KMS-11 (cell line): ENCODE measurements at regions not wholly inside any gene's neighbourhood (a gene's known extent, or its start where the extent isn't known, plus 50 kb on each side); places are given as distances from the start of the nearest gene placed in this dataset.

Source experiments
- H2AFZ ChIP-seq: fragments of 200-600 bp; sonication (generic); 2 replicates; pipeline ENCODE4 v1.6.1; 2016; ENCODE audit warnings: antibody characterized with exemption, mixed run types, low read depth
- H3K27ac ChIP-seq: fragments of 200-600 bp; sonication (generic); 2 replicates; pipeline ENCODE4 v1.6.1; 2016; ENCODE audit warnings: mild to moderate bottlenecking, mixed run types
- H3K27me3 ChIP-seq: fragments of 200-600 bp; sonication (generic); 2 replicates; pipeline ENCODE4 v1.6.1; 2017; ENCODE audit warnings: mild to moderate bottlenecking, low read depth, mixed run types, moderate library complexity; ENCODE audit not compliant: insufficient read depth
- H3K36me3 ChIP-seq: fragments of 200-600 bp; sonication (generic); 2 replicates; pipeline ENCODE4 v1.6.1; 2017; ENCODE audit warnings: mild to moderate bottlenecking, mixed run types; ENCODE audit not compliant: insufficient read depth
- H3K4me1 ChIP-seq: fragments of 200-600 bp; sonication (generic); 2 replicates; pipeline ENCODE4 v1.6.1; 2016; ENCODE audit warnings: mild to moderate bottlenecking, low read depth, mixed run types; ENCODE audit not compliant: poor library complexity, severe bottlenecking
- H3K4me2 ChIP-seq: fragments of 200-600 bp; sonication (generic); 2 replicates; pipeline ENCODE4 v1.7.0; 2016; ENCODE audit warnings: mild to moderate bottlenecking, mixed run types
- H3K4me3 ChIP-seq: fragments of 200-600 bp; sonication (generic); IDR thresholded peaks from 2 replicates; pipeline ENCODE4 v1.6.1; 2017; ENCODE audit warnings: low read depth, low read length, mixed read lengths; ENCODE audit not compliant: insufficient read depth
- H3K79me2 ChIP-seq: fragments of 200-600 bp; sonication (generic); 2 replicates; pipeline ENCODE4 v1.6.1; 2016; ENCODE audit warnings: low read depth, mixed run types; ENCODE audit not compliant: insufficient read depth
- H3K9ac ChIP-seq: fragments of 200-600 bp; sonication (generic); 2 replicates; pipeline ENCODE4 v1.6.1; 2016; ENCODE audit warnings: mild to moderate bottlenecking, mixed run types
- H4K20me1 ChIP-seq: fragments of 200-600 bp; sonication (generic); 2 replicates; pipeline ENCODE4 v1.6.1; 2016; ENCODE audit warnings: mild to moderate bottlenecking, mixed run types; ENCODE audit not compliant: insufficient read depth
- CTCF ChIP-seq: fragments of 200-600 bp; sonication (generic); conservative IDR thresholded peaks from 2 replicates; pipeline ENCODE4 v1.6.1; 2017; ENCODE audit warnings: low read depth, mild to moderate bottlenecking, antibody characterized with exemption, low read length, moderate library complexity, mixed read lengths

GRCh38 chr20:63101781-63102720 is 95.3 kb upstream of the BHLHE23 start:
- H3K4me3 ChIP-seq, result no peak overlapping the region
- no peaks in the 10 kb centered on the region for H3K4me1 ChIP-seq
- no peak for TF ChIP-seq CTCF
- no peak overlapping the region for H3K27ac ChIP-seq
- no peak overlapping the region for H3K4me2 ChIP-seq
- no peaks in the 10 kb centered on the region for H4K20me1 ChIP-seq
- peaks cover 76% of the 10 kb centered on the region for H3K27me3 ChIP-seq
- H3K79me2 ChIP-seq, result no peaks in the 10 kb centered on the region
- H3K9ac ChIP-seq, result no peak overlapping the region
- no peaks in the 10 kb centered on the region for H3K36me3 ChIP-seq
- no peak overlapping the region for H2AFZ ChIP-seq

GRCh38 chr20:63100926-63101699 is 94.3 kb upstream of the BHLHE23 start:
- Histone ChIP-seq H3K9ac (no peak overlapping the region), H3K4me3 (no peak overlapping the region), H3K27me3 (peaks cover 78% of the 10 kb centered on the region)

GRCh38 chr20:63100174-63100925 is 93.6 kb upstream of the BHLHE23 start:
- no peak overlapping the region for H3K9ac ChIP-seq
- no peaks in the 10 kb centered on the region for H3K79me2 ChIP-seq
- H3K4me2 ChIP-seq, result no peak overlapping the region
- no peaks in the 10 kb centered on the region for H3K36me3 ChIP-seq
- no peak for TF ChIP-seq CTCF
- H4K20me1 ChIP-seq, result no peaks in the 10 kb centered on the region
- no peak overlapping the region for H3K4me3 ChIP-seq
- H2AFZ ChIP-seq, result no peak overlapping the region
- H3K4me1 ChIP-seq, result no peaks in the 10 kb centered on the region
- peaks cover 79% of the 10 kb centered on the region for H3K27me3 ChIP-seq
- H3K27ac ChIP-seq, result no peak overlapping the region

More at GRCh38 chr20:63100926-63101699, 94.3 kb upstream of the BHLHE23 start:
- no peaks in the 10 kb centered on the region for H4K20me1 ChIP-seq
- no peak overlapping the region for H2AFZ ChIP-seq
- TF ChIP-seq CTCF, result no peak
- no peaks in the 10 kb centered on the region for H3K79me2 ChIP-seq
- H3K27ac ChIP-seq, result no peak overlapping the region
- no peaks in the 10 kb centered on the region for H3K36me3 ChIP-seq
- H3K4me1 ChIP-seq, result no peaks in the 10 kb centered on the region
- H3K4me2 ChIP-seq, result no peak overlapping the region

- Histone ChIP-seq H3K4me1 (no peaks in the 10 kb centered on the region), H3K79me2 (no peaks in the 10 kb centered on the region), H4K20me1 (no peaks in the 10 kb centered on the region), H3K27ac (no peak overlapping the region), H3K36me3 (no peaks in the 10 kb centered on the region), H3K27me3 (peaks cover 80% of the 10 kb centered on the region), H3K9ac (no peak overlapping the region), H3K4me2 (no peak overlapping the region), H2AFZ (no peak overlapping the region), H3K4me3 (no peak overlapping the region)
- TF ChIP-seq CTCF, result no peak
These were observed 92.9 kb upstream of the BHLHE23 start for GRCh38 chr20:63099456-63100173.
